Prostate gland (tissue), 2 donors: ENCODE measurements at regions not wholly inside any gene's neighbourhood (a gene's known extent, or its start where the extent isn't known, plus 50 kb on each side); places are given as distances from the start of the nearest gene placed in this dataset.

Experiments
- CTCF ChIP-seq, 4 experiments: fragments of 200-600 bp in 2 of 4; fragments of 450-650 bp in 2 of 4; sonication (generic) in 2 of 4; IDR thresholded peaks; 1 replicate in 3 of 4; 2 replicates in 1 of 4; pipeline ENCODE4 v1.5.1; 2016 to 2019; ENCODE audit warnings: antibody characterized with exemption in 4 of 4, mild to moderate bottlenecking in 2 of 4, moderate library complexity in 2 of 4
- POLR2A ChIP-seq: fragments of 450-650 bp; IDR thresholded peaks from one replicate; pipeline ENCODE4 v1.6.1; 2016; ENCODE audit warnings: antibody characterized with exemption, mild to moderate bottlenecking

- TF ChIP-seq POLR2A, result no peak
- TF ChIP-seq CTCF (IDR thresholded peaks at IDR 0.05), result no peak
Observed at GRCh38 chr2:139925903-139926302, 1145.7 kb upstream of the NXPH2 start.
